HG02981 (cell line): ENCODE measurements at regions not wholly inside any gene's neighbourhood (a gene's known extent, or its start where the extent isn't known, plus 50 kb on each side); places are given as distances from the start of the nearest gene placed in this dataset.

Source experiments
- ATAC-seq: cut with Tn5 transposase; IDR thresholded peaks from one replicate; pipeline ENCODE4 v1.9.1; 2021; ENCODE audit warnings: mild to moderate bottlenecking, moderate library complexity; ENCODE audit not compliant: unreplicated experiment

GRCh38 chr2:155830351-155830750 lies 502.2 kb downstream of the NR4A2 start:
- ATAC-seq, result no peak

GRCh38 chr2:155825876-155826275 lies 506.6 kb downstream of the NR4A2 start:
- no peak for ATAC-seq

- peak; percentile 94 for ATAC-seq
Observed at GRCh38 chr2:155815851-155816250, 516.7 kb downstream of the NR4A2 start.

- no peak for ATAC-seq
Observed at GRCh38 chr2:155815275-155815674, 517.2 kb downstream of the NR4A2 start.

- no peak for ATAC-seq
Observed at GRCh38 chr2:155810411-155810810, 522.1 kb downstream of the NR4A2 start.

GRCh38 chr2:155802888-155803287 lies 529.6 kb downstream of the NR4A2 start:
- no peak for ATAC-seq

- ATAC-seq, result no peak
Observed at GRCh38 chr2:155792666-155793065, 539.9 kb downstream of the NR4A2 start.

- no peak for ATAC-seq
Observed at GRCh38 chr2:155770516-155770915, 562.0 kb downstream of the NR4A2 start.

- no peak for ATAC-seq
Observed at GRCh38 chr2:155766342-155767115, 566.0 kb downstream of the NR4A2 start.

- no peak for ATAC-seq
Observed at GRCh38 chr2:155755481-155755880, 577.0 kb downstream of the NR4A2 start.

GRCh38 chr2:155748131-155748530 lies 584.4 kb downstream of the NR4A2 start:
- no peak for ATAC-seq

- ATAC-seq, result peak; percentile 77
Observed at GRCh38 chr2:155747531-155747930, 585.0 kb downstream of the NR4A2 start.

- ATAC-seq, result no peak
Observed at GRCh38 chr2:155733091-155733853, 599.2 kb downstream of the NR4A2 start.

- no peak for ATAC-seq
Observed at GRCh38 chr2:155730804-155731203, 601.7 kb downstream of the NR4A2 start.

- no peak for ATAC-seq
Observed at GRCh38 chr2:155727187-155727895, 605.2 kb downstream of the NR4A2 start.

GRCh38 chr2:155722290-155722689 lies 610.2 kb downstream of the NR4A2 start:
- no peak for ATAC-seq

- ATAC-seq, result no peak
Observed at GRCh38 chr2:155715705-155716104, 616.8 kb downstream of the NR4A2 start.

- ATAC-seq, result no peak
Observed at GRCh38 chr2:155714983-155715382, 617.5 kb downstream of the NR4A2 start.

- ATAC-seq, result no peak
Observed at GRCh38 chr2:155708071-155708470, 624.5 kb downstream of the NR4A2 start.

GRCh38 chr2:155703917-155704316 lies 628.6 kb downstream of the NR4A2 start:
- ATAC-seq, result no peak

GRCh38 chr2:155703048-155703447 lies 629.5 kb downstream of the NR4A2 start:
- ATAC-seq, result no peak

- no peak for ATAC-seq
Observed at GRCh38 chr2:155701721-155702120, 630.8 kb downstream of the NR4A2 start.
